OCI-LY7 (cell line): ENCODE measurements at regions not wholly inside any gene's neighbourhood (a gene's known extent, or its start where the extent isn't known, plus 50 kb on each side); places are given as distances from the start of the nearest gene placed in this dataset.

Source experiments
- EZH2phosphoT487 ChIP-seq: fragments of 200-600 bp; sonication (generic); IDR thresholded peaks from 2 replicates; pipeline ENCODE4 v1.6.1; 2018; ENCODE audit warnings: low read depth, borderline replicate concordance, mild to moderate bottlenecking, mixed run types, antibody characterized with exemption, low read length, moderate library complexity, mixed read lengths
- TF ChIP-seq, protein P1 (sequence below): fragments of 200-600 bp; sonication (generic); conservative IDR thresholded peaks from 2 replicates; pipeline ENCODE4 v1.5.1; 2014; ENCODE audit warnings: mild to moderate bottlenecking, antibody characterized with exemption, low read length, moderate library complexity, mixed read lengths

DNA sequence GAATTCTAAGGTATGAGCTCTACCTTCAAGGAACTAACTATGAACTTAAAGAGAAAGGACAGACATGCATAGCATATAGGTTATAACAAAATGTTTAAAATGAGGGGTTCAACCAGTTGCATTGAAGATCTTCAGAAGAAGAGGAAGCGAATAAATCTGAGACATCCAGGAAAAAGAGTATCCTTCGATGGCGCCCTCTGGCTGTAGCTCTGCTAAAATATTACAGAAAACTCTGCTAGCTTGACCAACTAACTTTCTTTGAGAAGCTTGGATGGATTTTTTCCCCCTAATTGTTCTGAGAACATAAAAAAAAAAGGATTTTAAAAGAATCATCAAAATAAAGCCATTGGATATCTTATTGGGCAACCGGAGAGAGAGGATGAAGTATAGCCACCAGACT, 659.9 kb upstream of the SOX9 start:
- TF ChIP-seq, protein P1, sequence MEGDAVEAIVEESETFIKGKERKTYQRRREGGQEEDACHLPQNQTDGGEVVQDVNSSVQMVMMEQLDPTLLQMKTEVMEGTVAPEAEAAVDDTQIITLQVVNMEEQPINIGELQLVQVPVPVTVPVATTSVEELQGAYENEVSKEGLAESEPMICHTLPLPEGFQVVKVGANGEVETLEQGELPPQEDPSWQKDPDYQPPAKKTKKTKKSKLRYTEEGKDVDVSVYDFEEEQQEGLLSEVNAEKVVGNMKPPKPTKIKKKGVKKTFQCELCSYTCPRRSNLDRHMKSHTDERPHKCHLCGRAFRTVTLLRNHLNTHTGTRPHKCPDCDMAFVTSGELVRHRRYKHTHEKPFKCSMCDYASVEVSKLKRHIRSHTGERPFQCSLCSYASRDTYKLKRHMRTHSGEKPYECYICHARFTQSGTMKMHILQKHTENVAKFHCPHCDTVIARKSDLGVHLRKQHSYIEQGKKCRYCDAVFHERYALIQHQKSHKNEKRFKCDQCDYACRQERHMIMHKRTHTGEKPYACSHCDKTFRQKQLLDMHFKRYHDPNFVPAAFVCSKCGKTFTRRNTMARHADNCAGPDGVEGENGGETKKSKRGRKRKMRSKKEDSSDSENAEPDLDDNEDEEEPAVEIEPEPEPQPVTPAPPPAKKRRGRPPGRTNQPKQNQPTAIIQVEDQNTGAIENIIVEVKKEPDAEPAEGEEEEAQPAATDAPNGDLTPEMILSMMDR: peak; percentile 95
- TF ChIP-seq EZH2phosphoT487: no peak
